Upper lobe of right lung (tissue), 1 donor: ENCODE measurements at regions not wholly inside any gene's neighbourhood (a gene's known extent, or its start where the extent isn't known, plus 50 kb on each side); places are given as distances from the start of the nearest gene placed in this dataset.

Source experiments
- ATAC-seq: fragments of 200-7000 bp; cut with Tn5 transposase; one replicate; pipeline ENCODE4 v1.9.1; 2020; ENCODE audit warnings: mild to moderate bottlenecking, moderate library complexity
- DNase-seq: peaks from one replicate; pipeline ENCODE4 v3.0.0-alpha.2; 2020
- H3K27ac ChIP-seq: fragments of 200-600 bp; one replicate; pipeline ENCODE4 v1.8.0; 2022
- H3K27me3 ChIP-seq: fragments of 200-600 bp; one replicate; pipeline ENCODE4 v1.8.0; 2022; ENCODE audit warnings: mild to moderate bottlenecking
- H3K36me3 ChIP-seq: fragments of 200-600 bp; one replicate; pipeline ENCODE4 v1.8.0; 2022
- H3K4me1 ChIP-seq: fragments of 200-600 bp; one replicate; pipeline ENCODE4 v1.8.0; 2022
- H3K4me3 ChIP-seq: fragments of 200-600 bp; one replicate; pipeline ENCODE4 v1.8.0; 2022; ENCODE audit warnings: mild to moderate bottlenecking
- H3K9me3 ChIP-seq: fragments of 200-600 bp; one replicate; pipeline ENCODE4 v1.8.0; 2022
- intact Hi-C: fragments of 100-400 bp; cut with DNase I; formaldehyde crosslinking; loops from one replicate; pipeline ENCODE4 v1.11.0; 2022
- TF ChIP-seq, protein P1 (sequence below): fragments of 200-600 bp; IDR thresholded peaks from one replicate; pipeline ENCODE4 v1.8.0; 2022; ENCODE audit warnings: antibody characterized with exemption
- donor health status: DM: no; HTN: yes; CAD: no; lungs with severe emphysema.

DNA sequence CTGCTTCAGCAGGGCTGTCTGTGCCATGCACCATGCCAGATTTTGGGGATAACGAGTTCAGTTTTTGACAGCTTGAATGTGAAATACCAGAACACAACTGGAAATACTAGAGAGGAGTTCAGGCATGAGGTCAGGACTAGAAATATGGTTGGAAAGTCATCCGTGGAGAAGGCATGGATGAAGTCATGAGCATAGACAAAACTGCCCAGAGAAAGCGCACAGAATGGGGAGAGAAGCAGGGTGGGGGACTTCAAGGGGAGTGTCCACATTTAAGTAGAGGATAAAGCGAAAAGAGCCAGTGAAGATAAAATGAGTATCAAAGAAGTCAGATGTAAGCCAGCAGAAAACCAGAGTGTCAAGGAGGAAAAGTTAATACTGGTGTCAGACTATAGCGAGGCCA, 653.4 kb upstream of the ARID1B start:
- no peaks in the 10 kb centered on the region for H3K27me3 ChIP-seq
- TF ChIP-seq, protein P1, sequence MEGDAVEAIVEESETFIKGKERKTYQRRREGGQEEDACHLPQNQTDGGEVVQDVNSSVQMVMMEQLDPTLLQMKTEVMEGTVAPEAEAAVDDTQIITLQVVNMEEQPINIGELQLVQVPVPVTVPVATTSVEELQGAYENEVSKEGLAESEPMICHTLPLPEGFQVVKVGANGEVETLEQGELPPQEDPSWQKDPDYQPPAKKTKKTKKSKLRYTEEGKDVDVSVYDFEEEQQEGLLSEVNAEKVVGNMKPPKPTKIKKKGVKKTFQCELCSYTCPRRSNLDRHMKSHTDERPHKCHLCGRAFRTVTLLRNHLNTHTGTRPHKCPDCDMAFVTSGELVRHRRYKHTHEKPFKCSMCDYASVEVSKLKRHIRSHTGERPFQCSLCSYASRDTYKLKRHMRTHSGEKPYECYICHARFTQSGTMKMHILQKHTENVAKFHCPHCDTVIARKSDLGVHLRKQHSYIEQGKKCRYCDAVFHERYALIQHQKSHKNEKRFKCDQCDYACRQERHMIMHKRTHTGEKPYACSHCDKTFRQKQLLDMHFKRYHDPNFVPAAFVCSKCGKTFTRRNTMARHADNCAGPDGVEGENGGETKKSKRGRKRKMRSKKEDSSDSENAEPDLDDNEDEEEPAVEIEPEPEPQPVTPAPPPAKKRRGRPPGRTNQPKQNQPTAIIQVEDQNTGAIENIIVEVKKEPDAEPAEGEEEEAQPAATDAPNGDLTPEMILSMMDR, result no peak
- H3K9me3 ChIP-seq, result no peaks in the 10 kb centered on the region
- intact Hi-C loops, result no loop called here
- no peak overlapping the region for H3K4me3 ChIP-seq
- no peaks in the 10 kb centered on the region for H3K4me1 ChIP-seq
- no peaks in the 10 kb centered on the region for H3K36me3 ChIP-seq
- ATAC-seq (no peak), DNase-seq (no peak)
- H3K27ac ChIP-seq, result no peak overlapping the region

DNA sequence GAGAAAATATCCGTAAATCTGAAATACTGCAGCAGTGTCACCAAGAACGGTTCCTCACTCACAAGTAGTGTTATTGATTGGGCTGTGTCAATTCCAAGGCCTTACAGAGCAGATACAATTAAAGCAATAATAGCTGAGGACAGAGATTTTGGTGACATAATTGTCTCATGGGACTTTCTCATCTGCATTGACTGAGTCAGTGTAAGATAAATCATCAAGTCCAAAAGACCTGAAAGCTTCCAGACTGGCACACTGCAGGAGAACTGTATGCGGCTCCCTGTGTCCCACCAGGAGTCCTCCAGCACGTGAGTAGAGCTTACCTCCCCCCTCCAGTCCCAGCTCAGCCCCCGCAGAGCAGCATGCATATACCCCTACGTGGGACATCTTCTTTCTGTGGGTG, 655.2 kb upstream of the ARID1B start:
- no peaks in the 10 kb centered on the region for H3K9me3 ChIP-seq

GRCh38 chr6:156114541-156114940, 658.9 kb upstream of the NOX3 start:
- no peaks in the 10 kb centered on the region for H3K27me3 ChIP-seq
- DNase-seq (no peak), ATAC-seq (no peak)
- H3K4me3 ChIP-seq, result no peak overlapping the region
- intact Hi-C loops, result no loop called here
- H3K27ac ChIP-seq, result no peak overlapping the region
- no peaks in the 10 kb centered on the region for H3K4me1 ChIP-seq
- TF ChIP-seq, protein P1, result no peak
- no peaks in the 10 kb centered on the region for H3K36me3 ChIP-seq
- H3K9me3 ChIP-seq, result no peaks in the 10 kb centered on the region

More for the DNA sequence above, 655.2 kb upstream of the ARID1B start:
- H3K36me3 ChIP-seq, result no peaks in the 10 kb centered on the region
- intact Hi-C loops, result no loop called here
- TF ChIP-seq, protein P1, result no peak
- DNase-seq (no peak), ATAC-seq (no peak)
- H3K4me3 ChIP-seq, result no peak overlapping the region
- H3K4me1 ChIP-seq, result no peaks in the 10 kb centered on the region
- H3K27ac ChIP-seq, result no peak overlapping the region
- no peaks in the 10 kb centered on the region for H3K27me3 ChIP-seq

DNA sequence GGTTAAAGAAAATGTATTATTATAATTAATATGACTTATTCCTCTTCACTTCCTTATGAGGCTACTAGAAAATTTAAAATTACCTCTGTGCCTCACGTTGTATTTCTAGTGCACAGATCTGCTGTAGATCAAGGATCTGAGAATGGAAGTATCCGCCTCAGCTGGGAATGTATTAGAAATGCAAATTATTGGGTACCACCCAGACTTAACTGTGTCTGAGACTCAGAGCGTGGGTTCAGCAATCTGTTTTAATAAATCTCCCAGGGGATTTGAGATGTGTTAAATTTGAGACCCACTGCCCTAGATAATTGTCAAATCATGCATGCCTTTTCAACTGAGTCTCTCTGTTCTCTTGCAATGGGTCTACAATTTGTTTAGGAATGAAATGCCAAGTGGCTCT, 658.0 kb upstream of the NOX3 start:
- TF ChIP-seq, protein P1, result no peak
- DNase-seq (no peak), ATAC-seq (no peak)
- Histone ChIP-seq H3K27ac (no peak overlapping the region), H3K4me1 (no peaks in the 10 kb centered on the region), H3K4me3 (no peak overlapping the region), H3K27me3 (no peaks in the 10 kb centered on the region), H3K36me3 (no peaks in the 10 kb centered on the region), H3K9me3 (no peaks in the 10 kb centered on the region)
- intact Hi-C loops, result no loop called here

GRCh38 chr6:156111913-156112312, 656.3 kb upstream of the NOX3 start:
- H3K9me3 ChIP-seq, result no peaks in the 10 kb centered on the region
- intact Hi-C loops, result no loop called here
- H3K4me1 ChIP-seq, result no peaks in the 10 kb centered on the region
- H3K4me3 ChIP-seq, result no peak overlapping the region
- no peaks in the 10 kb centered on the region for H3K27me3 ChIP-seq
- ATAC-seq (no peak), DNase-seq (no peak)
- H3K36me3 ChIP-seq, result no peaks in the 10 kb centered on the region
- H3K27ac ChIP-seq, result no peak overlapping the region
- TF ChIP-seq, protein P1, result no peak

- intact Hi-C loops, result no loop called here
- Histone ChIP-seq H3K27me3 (no peaks in the 10 kb centered on the region), H3K36me3 (no peaks in the 10 kb centered on the region), H3K27ac (no peak overlapping the region), H3K9me3 (no peaks in the 10 kb centered on the region), H3K4me3 (no peak overlapping the region), H3K4me1 (no peaks in the 10 kb centered on the region)
- TF ChIP-seq, protein P1, result no peak
- no peak for ATAC-seq
- DNase-seq, result no peak
Observed at GRCh38 chr6:156110249-156110648, 654.6 kb upstream of the NOX3 start.
